CD14-positive monocyte (primary cell): ENCODE measurements at regions not wholly inside any gene's neighbourhood (a gene's known extent, or its start where the extent isn't known, plus 50 kb on each side); places are given as distances from the start of the nearest gene placed in this dataset.

Experiments used
- DNase-seq, 3 donors: peaks; one replicate each; pipeline ENCODE4 v3.0.0-alpha.2; 2011 to 2022
- H2AFZ ChIP-seq: 2 replicates; pipeline ENCODE4 v1.6.0; 2012; ENCODE audit warnings: mild to moderate bottlenecking, low read depth, low read length, inconsistent platforms; ENCODE audit not compliant: insufficient read depth, poor library complexity, severe bottlenecking
- H3K27ac ChIP-seq, 2 donors: 1 replicate in 1 of 2; 2 replicates in 1 of 2; pipeline ENCODE4 v1.5.1; 2012 to 2013; ENCODE audit warnings: low read length in 2 of 2, control low read depth in 1 of 2, inconsistent platforms in 1 of 2, low read depth in 1 of 2, mild to moderate bottlenecking in 1 of 2
- H3K27me3 ChIP-seq, 2 donors: one replicate each; pipeline versions ENCODE4 v1.6.0 to v1.6.1; 2011 to 2013; ENCODE audit warnings: low read length in 2 of 2; ENCODE audit not compliant: control insufficient read depth in 2 of 2, insufficient read depth in 2 of 2
- H3K36me3 ChIP-seq, 2 donors: replicated peaks in 1 of 2; 1 replicate in 1 of 2; 2 replicates in 1 of 2; pipeline versions ENCODE4 v1.5.1 to v1.6.1; 2012 to 2013; ENCODE audit warnings: low read length in 2 of 2, control low read depth in 1 of 2, inconsistent platforms in 1 of 2, mild to moderate bottlenecking in 1 of 2; ENCODE audit not compliant: insufficient read depth in 2 of 2, control insufficient read depth in 1 of 2
- H3K4me1 ChIP-seq, 2 donors: 1 replicate in 1 of 2; 2 replicates in 1 of 2; pipeline versions ENCODE4 v1.5.1 to v1.6.1; 2012 to 2013; ENCODE audit warnings: low read length in 2 of 2, control low read depth in 1 of 2, inconsistent platforms in 1 of 2, mild to moderate bottlenecking in 1 of 2, moderate library complexity in 1 of 2; ENCODE audit not compliant: insufficient read depth in 2 of 2, control insufficient read depth in 1 of 2
- H3K4me2 ChIP-seq: replicated peaks from 2 replicates; pipeline ENCODE3; 2012; ENCODE audit warnings: low read length, moderate library complexity, mild to moderate bottlenecking; ENCODE audit not compliant: poor library complexity, severe bottlenecking; ENCODE audit errors: extremely low read depth
- H3K4me3 ChIP-seq, 3 experiments: fragments of 200-600 bp in 1 of 3; sonication (generic) in 1 of 3; replicated peaks in 1 of 3; 1 replicate in 2 of 3; 2 replicates in 1 of 3; pipeline ENCODE4 v1.5.1; 2011 to 2013; ENCODE audit warnings: low read length in 3 of 3, mild to moderate bottlenecking in 3 of 3, control low read depth in 2 of 3, low read depth in 2 of 3, inconsistent platforms in 1 of 3, moderate library complexity in 1 of 3
- H3K79me2 ChIP-seq: 2 replicates; pipeline ENCODE4 v1.6.0; 2012; ENCODE audit warnings: mild to moderate bottlenecking, control low read depth, inconsistent platforms, low read length, moderate library complexity; ENCODE audit not compliant: insufficient read depth
- H3K9ac ChIP-seq: 2 replicates; pipeline ENCODE4 v1.6.0; 2017; ENCODE audit warnings: low read length, mild to moderate bottlenecking; ENCODE audit not compliant: insufficient read depth, poor library complexity, severe bottlenecking
- H3K9me3 ChIP-seq, 2 donors: replicated peaks in 1 of 2; 1 replicate in 1 of 2; 2 replicates in 1 of 2; pipeline versions ENCODE4 v1.5.1 to v1.6.1; 2012 to 2013; ENCODE audit warnings: low read length in 2 of 2, control low read depth in 1 of 2; ENCODE audit not compliant: control insufficient read depth in 1 of 2, insufficient read depth in 1 of 2
- H4K20me1 ChIP-seq: 2 replicates; pipeline ENCODE4 v1.6.0; 2012; ENCODE audit warnings: mild to moderate bottlenecking, low read length, control low read depth, moderate library complexity; ENCODE audit not compliant: insufficient read depth
- H3K27ac Mint-ChIP-seq, 7 donors: one replicate each; pipeline ENCODE4 v1.8.0; 2020; ENCODE audit warnings: mild to moderate bottlenecking in 7 of 7, mixed read lengths in 7 of 7, moderate library complexity in 6 of 7, inconsistent platforms in 2 of 7
- H3K27me3 Mint-ChIP-seq, 3 donors: one replicate each; pipeline ENCODE4 v1.8.0; 2021 to 2022; ENCODE audit warnings: low read depth in 3 of 3, mild to moderate bottlenecking in 3 of 3, mixed read lengths in 3 of 3, moderate library complexity in 3 of 3, inconsistent platforms in 1 of 3
- H3K36me3 Mint-ChIP-seq, 2 donors: one replicate each; pipeline ENCODE4 v1.8.0; 2020; ENCODE audit warnings: mixed read lengths in 2 of 2, inconsistent platforms in 1 of 2, mild to moderate bottlenecking in 1 of 2
- H3K4me1 Mint-ChIP-seq: one replicate; pipeline ENCODE4 v1.8.0; 2020; ENCODE audit warnings: mild to moderate bottlenecking, mixed read lengths
- H3K4me3 Mint-ChIP-seq, 2 donors: one replicate each; pipeline ENCODE4 v1.8.0; 2020; ENCODE audit warnings: mild to moderate bottlenecking in 2 of 2, mixed read lengths in 2 of 2, moderate library complexity in 1 of 2
- H3K9me3 Mint-ChIP-seq, 7 donors: one replicate each; pipeline ENCODE4 v1.8.0; 2020 to 2022; ENCODE audit warnings: mixed read lengths in 7 of 7, mild to moderate bottlenecking in 6 of 7, moderate library complexity in 6 of 7, inconsistent platforms in 2 of 7
- WGBS: methylation state at CpG from one replicate; pipeline ENCODE4 v1.1.5; 2013; ENCODE audit warnings: missing lambda C conversion rate; ENCODE audit not compliant: insufficient coverage; 5-methylcytosine and 5-hydroxymethylcytosine counted together
- intact Hi-C, 2 donors: fragments of 100-400 bp; cut with micrococcal nuclease; formaldehyde crosslinking; loops; one replicate each; pipeline versions ENCODE4 v1.15.0 to v1.15.1; 2023
- TF ChIP-seq, protein P1 (sequence below): fragments of 200-600 bp; IDR thresholded peaks from one replicate; pipeline ENCODE4 v1.8.0; 2022; ENCODE audit warnings: antibody characterized with exemption, mild to moderate bottlenecking

DNA sequence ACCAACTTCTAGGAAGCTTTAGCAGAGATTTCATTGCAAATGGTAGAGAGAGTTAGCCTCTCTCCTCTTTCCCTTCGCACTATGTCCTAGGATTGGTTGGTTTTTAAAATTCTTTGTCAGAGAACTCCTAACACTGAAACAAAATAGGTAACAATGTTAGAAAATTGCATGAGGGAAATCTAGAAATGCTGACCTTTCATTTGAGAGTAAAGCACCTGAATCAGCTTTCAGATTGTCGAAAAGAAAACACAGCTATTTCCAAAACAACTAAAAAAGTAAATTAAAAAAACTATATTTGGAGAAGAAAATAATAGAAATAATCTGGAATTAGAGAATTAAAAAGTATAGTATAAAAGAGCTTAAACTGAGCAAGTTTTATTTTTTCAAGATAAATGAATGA is 108.1 kb upstream of the GK2 start:
- H3K4me3 ChIP-seq = no peak overlapping the region
- H3K4me1 ChIP-seq = no peaks in the 10 kb centered on the region
- H3K27me3 Mint-ChIP-seq = peaks cover 0 to 3% (median 1%) of the 10 kb centered on the region in 3 donors
- H3K27ac ChIP-seq = no peak overlapping the region
- H3K4me1 Mint-ChIP-seq = no peaks in the 10 kb centered on the region
- no peak for DNase-seq
- H2AFZ ChIP-seq = no peak overlapping the region
- H3K79me2 ChIP-seq = no peaks in the 10 kb centered on the region
- TF ChIP-seq, protein P1, sequence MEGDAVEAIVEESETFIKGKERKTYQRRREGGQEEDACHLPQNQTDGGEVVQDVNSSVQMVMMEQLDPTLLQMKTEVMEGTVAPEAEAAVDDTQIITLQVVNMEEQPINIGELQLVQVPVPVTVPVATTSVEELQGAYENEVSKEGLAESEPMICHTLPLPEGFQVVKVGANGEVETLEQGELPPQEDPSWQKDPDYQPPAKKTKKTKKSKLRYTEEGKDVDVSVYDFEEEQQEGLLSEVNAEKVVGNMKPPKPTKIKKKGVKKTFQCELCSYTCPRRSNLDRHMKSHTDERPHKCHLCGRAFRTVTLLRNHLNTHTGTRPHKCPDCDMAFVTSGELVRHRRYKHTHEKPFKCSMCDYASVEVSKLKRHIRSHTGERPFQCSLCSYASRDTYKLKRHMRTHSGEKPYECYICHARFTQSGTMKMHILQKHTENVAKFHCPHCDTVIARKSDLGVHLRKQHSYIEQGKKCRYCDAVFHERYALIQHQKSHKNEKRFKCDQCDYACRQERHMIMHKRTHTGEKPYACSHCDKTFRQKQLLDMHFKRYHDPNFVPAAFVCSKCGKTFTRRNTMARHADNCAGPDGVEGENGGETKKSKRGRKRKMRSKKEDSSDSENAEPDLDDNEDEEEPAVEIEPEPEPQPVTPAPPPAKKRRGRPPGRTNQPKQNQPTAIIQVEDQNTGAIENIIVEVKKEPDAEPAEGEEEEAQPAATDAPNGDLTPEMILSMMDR = no peak
- H3K4me3 Mint-ChIP-seq = no peak overlapping the region
- no CpG with 5 or more reads among the region's 2 CpGs for WGBS
- no peaks in the 10 kb centered on the region for H3K9me3 ChIP-seq
- no peaks in the 10 kb centered on the region for H3K36me3 Mint-ChIP-seq
- H3K9ac ChIP-seq = no peak overlapping the region
- no peak overlapping the region for H3K27ac Mint-ChIP-seq
- H4K20me1 ChIP-seq = no peaks in the 10 kb centered on the region
- no peak overlapping the region for H3K4me2 ChIP-seq
- H3K9me3 Mint-ChIP-seq = peaks cover 5 to 7% (median 5%) of the 10 kb centered on the region in 7 donors
- intact Hi-C loops = no loop called here
- H3K27me3 ChIP-seq = no peaks in the 10 kb centered on the region
- no peaks in the 10 kb centered on the region for H3K36me3 ChIP-seq

DNA sequence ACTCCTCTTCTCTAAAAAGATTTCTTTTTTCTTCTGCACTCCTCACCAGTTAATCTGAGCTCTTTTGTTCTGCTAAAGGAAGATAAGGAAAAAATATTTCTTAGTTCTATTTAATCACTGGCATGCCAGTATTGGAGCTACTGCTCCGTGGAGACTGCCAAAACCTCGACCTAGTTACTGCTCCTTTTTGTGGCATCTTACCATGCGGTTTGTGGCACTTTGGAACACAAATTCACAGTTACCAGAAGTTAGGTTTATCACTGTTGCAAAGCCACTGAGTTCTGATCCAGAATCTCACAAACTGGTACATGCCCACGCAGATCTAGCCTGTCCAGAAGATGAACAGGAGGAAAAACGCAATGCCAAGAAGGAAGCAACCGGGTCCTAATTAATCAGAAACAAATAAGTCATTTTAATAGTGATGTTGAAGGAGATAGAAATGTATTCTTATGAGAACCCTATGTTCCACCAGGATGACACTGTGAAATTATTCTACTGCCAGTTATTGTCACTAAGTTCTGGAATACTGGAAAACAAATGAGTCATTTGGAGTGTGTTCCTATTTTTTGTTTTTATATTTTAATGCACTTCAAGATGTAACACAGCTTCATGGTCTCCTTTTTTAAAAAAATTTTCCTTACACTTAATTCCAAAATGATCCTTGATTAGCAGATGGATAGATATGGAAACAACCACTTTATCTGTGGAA is 106.7 kb upstream of the GK2 start:
- H3K4me1 ChIP-seq = no peaks in the 10 kb centered on the region
- Mint-ChIP-seq H3K4me1 (no peaks in the 10 kb centered on the region), H3K27ac (no peak overlapping the region), H3K9me3 (peaks cover 3 to 6% (median 3%) of the 10 kb centered on the region in 7 donors), H3K4me3 (no peak overlapping the region), H3K36me3 (no peaks in the 10 kb centered on the region), H3K27me3 (peaks cover 0 to 3% (median 1%) of the 10 kb centered on the region in 3 donors)
- H3K79me2 ChIP-seq = no peaks in the 10 kb centered on the region
- H4K20me1 ChIP-seq = no peaks in the 10 kb centered on the region
- WGBS = 10% methylated on average over 4 of the region's 6 CpGs
- no peaks in the 10 kb centered on the region for H3K27me3 ChIP-seq
- intact Hi-C loops = no loop called here
- no peak for DNase-seq
- H3K9me3 ChIP-seq = no peaks in the 10 kb centered on the region
- H3K9ac ChIP-seq = no peak overlapping the region
- TF ChIP-seq, protein P1 = no peak
- H3K36me3 ChIP-seq = no peaks in the 10 kb centered on the region
- H2AFZ ChIP-seq = no peak overlapping the region
- H3K27ac ChIP-seq = no peak overlapping the region
- no peak overlapping the region for H3K4me2 ChIP-seq
- no peak overlapping the region for H3K4me3 ChIP-seq
